ENCODE measurements at regions not wholly inside any gene's neighbourhood (a gene's known extent, or its start where the extent isn't known, plus 50 kb on each side); places are given as distances from the start of the nearest gene placed in this dataset.

DNA sequence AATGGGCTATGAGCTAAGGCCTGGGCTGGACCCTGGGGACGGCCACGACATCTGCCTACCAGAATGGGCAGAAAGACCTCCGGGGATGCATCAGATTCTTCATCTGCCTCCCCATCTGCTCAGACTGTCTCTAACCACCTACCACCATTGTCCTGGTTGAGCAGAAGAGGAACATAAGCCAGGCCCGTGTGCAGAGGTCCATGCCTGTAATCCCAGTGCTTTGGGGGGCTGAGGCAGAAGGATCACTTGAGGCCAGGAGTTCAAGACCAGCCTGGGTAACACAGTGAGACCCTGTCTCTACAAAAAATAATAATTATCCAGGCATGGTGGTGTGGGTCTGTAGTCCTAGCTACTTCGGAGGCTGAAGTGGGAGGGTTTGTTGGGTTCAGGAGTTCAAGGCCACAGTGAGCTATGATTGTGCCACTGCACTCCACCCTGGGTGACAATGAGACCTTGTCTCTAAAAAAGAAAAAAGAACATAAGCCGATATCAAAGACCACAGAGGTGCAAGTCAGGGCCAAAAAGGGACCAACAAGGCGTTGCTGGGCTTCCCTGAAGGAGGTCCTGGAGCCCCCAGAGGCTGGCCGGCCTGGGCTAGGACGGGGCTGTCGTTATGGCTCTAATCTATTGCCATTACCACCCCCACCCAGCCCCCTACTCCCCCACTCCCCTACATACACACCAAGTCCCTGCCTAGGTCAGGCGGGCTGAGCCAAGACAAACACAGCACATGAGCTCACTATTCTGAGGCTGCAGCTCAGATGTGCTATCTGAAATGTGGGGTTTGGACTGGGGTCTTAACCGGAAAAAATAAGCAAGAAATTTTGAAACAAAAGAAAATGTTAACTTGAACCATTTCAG is 239.2 kb upstream of the RAB4A start:
- H3K9me3 ChIP-seq: no peaks in the 10 kb centered on the region
- no peaks in the 10 kb centered on the region for H3K4me1 ChIP-seq
- WGBS, 2 donors (ENCODE audit: low coverage in 1 of 2): 91 to 95% methylated on average over 4 to 7 of the region's 12 CpGs
- H3K4me3 ChIP-seq: no peak overlapping the region
- TF ChIP-seq EP300 (IDR thresholded peaks at IDR 0.05): no peak
- TF ChIP-seq POLR2AphosphoS5 (IDR thresholded peaks at IDR 0.05): no peak
- TF ChIP-seq, protein P1, sequence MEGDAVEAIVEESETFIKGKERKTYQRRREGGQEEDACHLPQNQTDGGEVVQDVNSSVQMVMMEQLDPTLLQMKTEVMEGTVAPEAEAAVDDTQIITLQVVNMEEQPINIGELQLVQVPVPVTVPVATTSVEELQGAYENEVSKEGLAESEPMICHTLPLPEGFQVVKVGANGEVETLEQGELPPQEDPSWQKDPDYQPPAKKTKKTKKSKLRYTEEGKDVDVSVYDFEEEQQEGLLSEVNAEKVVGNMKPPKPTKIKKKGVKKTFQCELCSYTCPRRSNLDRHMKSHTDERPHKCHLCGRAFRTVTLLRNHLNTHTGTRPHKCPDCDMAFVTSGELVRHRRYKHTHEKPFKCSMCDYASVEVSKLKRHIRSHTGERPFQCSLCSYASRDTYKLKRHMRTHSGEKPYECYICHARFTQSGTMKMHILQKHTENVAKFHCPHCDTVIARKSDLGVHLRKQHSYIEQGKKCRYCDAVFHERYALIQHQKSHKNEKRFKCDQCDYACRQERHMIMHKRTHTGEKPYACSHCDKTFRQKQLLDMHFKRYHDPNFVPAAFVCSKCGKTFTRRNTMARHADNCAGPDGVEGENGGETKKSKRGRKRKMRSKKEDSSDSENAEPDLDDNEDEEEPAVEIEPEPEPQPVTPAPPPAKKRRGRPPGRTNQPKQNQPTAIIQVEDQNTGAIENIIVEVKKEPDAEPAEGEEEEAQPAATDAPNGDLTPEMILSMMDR (IDR thresholded peaks at IDR 0.05): no peak
- TF ChIP-seq POLR2A (IDR thresholded peaks at IDR 0.05): no peak
- no peaks in the 10 kb centered on the region for H3K36me3 ChIP-seq
- ATAC-seq: no peak
- H3K27me3 ChIP-seq: no peaks in the 10 kb centered on the region
- H3K27ac ChIP-seq: no peak overlapping the region

DNA sequence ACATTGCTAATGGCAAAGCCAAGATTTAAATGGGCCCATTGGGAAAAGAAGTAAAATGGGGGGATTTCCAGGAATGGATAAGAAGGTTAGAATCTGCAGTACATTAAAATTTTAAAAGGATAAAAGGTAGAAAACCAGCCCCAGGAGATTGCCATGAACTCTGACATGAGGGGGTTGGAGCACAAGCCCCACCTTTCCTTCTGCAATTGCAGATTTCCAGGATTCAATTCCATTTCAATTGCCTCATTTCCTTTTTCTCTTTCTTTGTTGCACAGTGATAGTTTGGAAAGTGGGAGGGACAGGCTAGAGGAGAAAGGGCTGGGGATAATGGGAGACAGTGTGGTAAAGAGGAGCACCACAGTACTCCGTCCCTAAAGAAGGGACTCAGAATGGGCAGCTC is 238.5 kb upstream of the RAB4A start:
- Histone ChIP-seq H3K36me3 (no peaks in the 10 kb centered on the region), H3K27ac (no peak overlapping the region), H3K4me1 (no peaks in the 10 kb centered on the region), H3K4me3 (no peak overlapping the region), H3K27me3 (no peaks in the 10 kb centered on the region), H3K9me3 (no peaks in the 10 kb centered on the region)
- TF ChIP-seq POLR2AphosphoS5 (IDR thresholded peaks at IDR 0.05) (no peak), EP300 (IDR thresholded peaks at IDR 0.05) (no peak), POLR2A (IDR thresholded peaks at IDR 0.05) (no peak)
- TF ChIP-seq, protein P1 (IDR thresholded peaks at IDR 0.05): no peak
- 75% methylated on average over 1 of the region's 1 CpG; no CpG with 5 or more reads in 1 of the 2 donors for WGBS, 2 donors (ENCODE audit: low coverage in 1 of 2)
- no peak for ATAC-seq

DNA sequence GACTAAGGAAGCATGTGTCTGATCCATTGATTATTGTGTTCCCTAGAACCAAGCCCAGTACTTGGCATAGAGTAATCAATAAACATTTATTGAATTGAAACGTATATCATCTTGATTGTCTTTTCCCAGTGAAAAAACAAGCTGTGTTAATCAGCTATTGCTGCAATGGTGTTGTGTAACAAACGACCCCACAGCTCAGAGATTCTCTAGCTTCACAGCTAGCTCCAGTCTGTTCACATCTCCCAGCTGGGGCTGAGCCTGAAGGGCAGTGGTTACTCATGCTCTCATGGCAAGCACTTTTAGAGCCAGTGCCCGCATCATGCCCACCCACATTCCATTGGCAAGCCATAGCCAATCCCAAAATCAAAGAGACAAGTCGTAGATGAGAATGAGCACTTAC is 237.4 kb upstream of the RAB4A start:
- no peaks in the 10 kb centered on the region for H3K4me1 ChIP-seq
- WGBS, 2 donors (ENCODE audit: low coverage in 1 of 2): 91 to 92% methylated on average over 3 to 4 of the region's 4 CpGs
- ATAC-seq: no peak
- H3K9me3 ChIP-seq: no peaks in the 10 kb centered on the region
- H3K36me3 ChIP-seq: no peaks in the 10 kb centered on the region
- H3K27me3 ChIP-seq: no peaks in the 10 kb centered on the region
- no peak overlapping the region for H3K27ac ChIP-seq
- TF ChIP-seq, protein P1 (IDR thresholded peaks at IDR 0.05): no peak
- TF ChIP-seq EP300 (IDR thresholded peaks at IDR 0.05) (no peak), POLR2AphosphoS5 (IDR thresholded peaks at IDR 0.05) (no peak), POLR2A (IDR thresholded peaks at IDR 0.05) (no peak)
- H3K4me3 ChIP-seq: no peak overlapping the region

DNA sequence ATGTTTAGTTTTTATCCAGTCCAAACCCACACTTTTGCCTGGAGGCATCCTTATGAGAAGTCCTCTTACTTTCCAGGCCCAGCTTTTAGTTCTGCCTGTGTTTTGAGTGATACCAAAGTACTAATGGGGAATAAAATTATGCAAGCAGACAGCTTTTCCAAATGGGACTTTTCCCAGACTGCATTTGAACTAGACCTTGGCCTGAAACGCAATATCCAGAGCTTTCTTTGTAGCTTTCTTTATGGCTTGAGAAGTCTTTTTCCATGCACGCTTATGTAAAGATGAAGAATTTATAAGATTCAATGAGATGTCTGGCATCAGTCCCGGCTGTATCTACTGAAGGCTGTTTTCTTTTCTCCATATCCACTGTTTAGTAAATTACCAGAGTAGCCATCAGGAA is 236.6 kb upstream of the RAB4A start:
- TF ChIP-seq, protein P1 (IDR thresholded peaks at IDR 0.05): no peak
- TF ChIP-seq POLR2A (IDR thresholded peaks at IDR 0.05) (no peak), POLR2AphosphoS5 (IDR thresholded peaks at IDR 0.05) (no peak), EP300 (IDR thresholded peaks at IDR 0.05) (no peak)
- no peaks in the 10 kb centered on the region for H3K36me3 ChIP-seq
- H3K27me3 ChIP-seq: no peaks in the 10 kb centered on the region
- no peaks in the 10 kb centered on the region for H3K4me1 ChIP-seq
- H3K27ac ChIP-seq: no peak overlapping the region
- H3K9me3 ChIP-seq: no peaks in the 10 kb centered on the region
- H3K4me3 ChIP-seq: no peak overlapping the region
- 36 to 46% methylated on average over 3 of the region's 3 CpGs for WGBS, 2 donors (ENCODE audit: low coverage in 1 of 2)
- ATAC-seq: no peak
